ENCODE measurements at regions not wholly inside any gene's neighbourhood (a gene's known extent, or its start where the extent isn't known, plus 50 kb on each side); places are given as distances from the start of the nearest gene placed in this dataset.

- no peak overlapping the region for H2AFZ ChIP-seq (ENCODE audit: low read length)
- ChIA-PET POLR2A (no interaction called here), CTCF (ENCODE audit: low intra/inter-chr PET ratio, low total read pairs) (no interaction called here)
- no peak for FAIRE-seq
- no peak overlapping the region for H3K4me2 ChIP-seq (ENCODE audit: low read depth, low read length)
- in situ Hi-C loops (cut with HindIII; ENCODE audit: extremely low pct_ligation_motif_present, low pct_unique_long_range_greater_than_20kb), result no loop called here
- no peaks in the 10 kb centered on the region for H3K36me3 ChIP-seq (replicated peaks in 1 of 2; ENCODE audit: control insufficient read depth in 1 of 2, insufficient read depth in 2 of 2, low read length in 2 of 2)
- BruUV-seq (replicated peaks), result no TSS peak
- DNase-seq (ENCODE audit: low spot score), result no peak
- no peaks in the 10 kb centered on the region for H3K79me2 ChIP-seq (ENCODE audit: insufficient read depth, low read length)
- TF ChIP-seq EEA1 (CRISPR knock-in tag; IDR thresholded peaks at IDR 0.05; ENCODE audit: borderline replicate concordance), result no peak
- TF ChIP-seq PPARG (CRISPR knock-in tag; conservative IDR thresholded peaks at IDR 0.05), result no peak
- no peak for TF ChIP-seq TOPORS (CRISPR knock-in tag; IDR thresholded peaks at IDR 0.05)
- no peak for TF ChIP-seq LCORL (IDR thresholded peaks at IDR 0.05)
- no peak for TF ChIP-seq LCORL (CRISPR knock-in tag; IDR thresholded peaks at IDR 0.05)
- TF ChIP-seq GABPA (IDR thresholded peaks at IDR 0.05; ENCODE audit: low read depth, low read length), result no peak
- TF ChIP-seq GABPA (CRISPR knock-in tag; IDR thresholded peaks at IDR 0.05; ENCODE audit: low read depth), result no peak
- no peak for TF ChIP-seq ZBTB21 (CRISPR knock-in tag; IDR thresholded peaks at IDR 0.05)
- TF ChIP-seq IKZF1 (IDR thresholded peaks at IDR 0.05), result no peak
- no peak for TF ChIP-seq FOXA3 (CRISPR knock-in tag; IDR thresholded peaks at IDR 0.05)
- H3K4me3 ChIP-seq (replicated peaks in 1 of 3; ENCODE audit: insufficient read depth in 1 of 3, low read depth in 2 of 3, low read length in 3 of 3), result no peak overlapping the region
- H3K4me1 ChIP-seq (ENCODE audit: insufficient read depth, low read length), result no peaks in the 10 kb centered on the region
- no peak overlapping the region for H3K9ac ChIP-seq (ENCODE audit: insufficient read depth, low read depth, low read length)
- H3K9me3 ChIP-seq (ENCODE audit: low read length), result no peaks in the 10 kb centered on the region
- no peak for ATAC-seq
- intact Hi-C loops (cut with micrococcal nuclease; ENCODE audit: unreplicated experiment), result no loop called here
- no peak overlapping the region for H3K27ac ChIP-seq (ENCODE audit: extremely low read length, insufficient read depth, low read length)
- no peaks in the 10 kb centered on the region for H4K20me1 ChIP-seq (ENCODE audit: insufficient read depth, low read length)
- no peaks in the 10 kb centered on the region for H3K27me3 ChIP-seq (ENCODE audit: control insufficient read depth in 1 of 2, insufficient read depth in 2 of 2, low read length in 2 of 2)
These were observed 1439.7 kb downstream of the FSTL5 start for GRCh38 chr4:160724063-160724462.

DNA sequence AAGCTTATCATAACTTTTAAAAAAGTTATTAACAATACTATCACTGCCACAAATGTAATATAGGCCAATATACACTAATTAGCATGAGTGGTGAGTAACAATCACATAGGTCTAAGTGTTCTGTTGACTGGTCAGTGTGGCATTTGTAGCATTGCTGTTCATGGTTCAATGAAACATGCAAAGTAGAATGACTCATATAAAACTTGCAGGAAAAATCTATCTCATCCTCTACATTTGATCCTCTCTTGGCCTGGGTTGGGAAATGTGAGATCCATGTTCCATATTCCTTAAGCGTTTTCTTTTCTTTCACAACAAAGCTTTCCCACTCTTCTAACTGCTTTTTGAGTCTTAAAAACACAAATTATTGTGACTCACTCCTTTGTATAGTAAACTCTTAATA, 1418.7 kb downstream of the FSTL5 start:
- 9% methylated on average over 1 of the region's 1 CpG for WGBS (ENCODE audit: low lambda C conversion rate)
- CTCF ChIA-PET (ENCODE audit: low intra/inter-chr PET ratio, low total read pairs), result no interaction called here
- TF ChIP-seq GZF1 (CRISPR knock-in tag; IDR thresholded peaks at IDR 0.05) (no peak), ZNF616 (CRISPR knock-in tag; IDR thresholded peaks at IDR 0.05; ENCODE audit: low read depth) (no peak), TRIM22 (IDR thresholded peaks at IDR 0.05) (no peak), CREB1 (IDR thresholded peaks at IDR 0.05) (no peak), CREB1 (CRISPR knock-in tag; IDR thresholded peaks at IDR 0.05) (no peak), TP53 (CRISPR knock-in tag; conservative IDR thresholded peaks at IDR 0.05) (no peak), NR2C2 (CRISPR knock-in tag; IDR thresholded peaks at IDR 0.05; ENCODE audit: borderline replicate concordance) (no peak)
- TF ChIP-seq, protein P1, sequence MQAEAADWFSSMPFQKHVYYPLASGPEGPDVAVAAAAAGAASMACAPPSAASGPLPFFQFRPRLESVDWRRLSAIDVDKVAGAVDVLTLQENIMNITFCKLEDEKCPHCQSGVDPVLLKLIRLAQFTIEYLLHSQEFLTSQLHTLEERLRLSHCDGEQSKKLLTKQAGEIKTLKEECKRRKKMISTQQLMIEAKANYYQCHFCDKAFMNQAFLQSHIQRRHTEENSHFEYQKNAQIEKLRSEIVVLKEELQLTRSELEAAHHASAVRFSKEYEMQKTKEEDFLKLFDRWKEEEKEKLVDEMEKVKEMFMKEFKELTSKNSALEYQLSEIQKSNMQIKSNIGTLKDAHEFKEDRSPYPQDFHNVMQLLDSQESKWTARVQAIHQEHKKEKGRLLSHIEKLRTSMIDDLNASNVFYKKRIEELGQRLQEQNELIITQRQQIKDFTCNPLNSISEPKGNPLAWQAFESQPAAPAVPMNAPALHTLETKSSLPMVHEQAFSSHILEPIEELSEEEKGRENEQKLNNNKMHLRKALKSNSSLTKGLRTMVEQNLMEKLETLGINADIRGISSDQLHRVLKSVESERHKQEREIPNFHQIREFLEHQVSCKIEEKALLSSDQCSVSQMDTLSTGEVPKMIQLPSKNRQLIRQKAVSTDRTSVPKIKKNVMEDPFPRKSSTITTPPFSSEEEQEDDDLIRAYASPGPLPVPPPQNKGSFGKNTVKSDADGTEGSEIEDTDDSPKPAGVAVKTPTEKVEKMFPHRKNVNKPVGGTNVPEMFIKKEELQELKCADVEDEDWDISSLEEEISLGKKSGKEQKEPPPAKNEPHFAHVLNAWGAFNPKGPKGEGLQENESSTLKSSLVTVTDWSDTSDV (CRISPR knock-in tag; IDR thresholded peaks at IDR 0.05), result no peak
- TF ChIP-seq, protein P2, sequence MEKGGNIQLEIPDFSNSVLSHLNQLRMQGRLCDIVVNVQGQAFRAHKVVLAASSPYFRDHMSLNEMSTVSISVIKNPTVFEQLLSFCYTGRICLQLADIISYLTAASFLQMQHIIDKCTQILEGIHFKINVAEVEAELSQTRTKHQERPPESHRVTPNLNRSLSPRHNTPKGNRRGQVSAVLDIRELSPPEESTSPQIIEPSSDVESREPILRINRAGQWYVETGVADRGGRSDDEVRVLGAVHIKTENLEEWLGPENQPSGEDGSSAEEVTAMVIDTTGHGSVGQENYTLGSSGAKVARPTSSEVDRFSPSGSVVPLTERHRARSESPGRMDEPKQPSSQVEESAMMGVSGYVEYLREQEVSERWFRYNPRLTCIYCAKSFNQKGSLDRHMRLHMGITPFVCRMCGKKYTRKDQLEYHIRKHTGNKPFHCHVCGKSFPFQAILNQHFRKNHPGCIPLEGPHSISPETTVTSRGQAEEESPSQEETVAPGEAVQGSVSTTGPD (CRISPR knock-in tag; IDR thresholded peaks at IDR 0.05), result no peak

More for the DNA sequence above, 1418.7 kb downstream of the FSTL5 start:
- Histone ChIP-seq H2AFZ (ENCODE audit: low read length) (no peak overlapping the region), H3K4me2 (ENCODE audit: low read depth, low read length) (no peak overlapping the region), H3K36me3 (replicated peaks in 1 of 2; ENCODE audit: control insufficient read depth in 1 of 2, insufficient read depth in 2 of 2, low read length in 2 of 2) (no peaks in the 10 kb centered on the region), H3K9me3 (ENCODE audit: low read length) (peaks cover 5% of the 10 kb centered on the region; the same call in 1 of the 2 replicates), H3K9ac (ENCODE audit: insufficient read depth, low read depth, low read length) (no peak overlapping the region), H3K27ac (ENCODE audit: extremely low read length, insufficient read depth, low read length) (no peak overlapping the region), H4K20me1 (ENCODE audit: insufficient read depth, low read length) (no peaks in the 10 kb centered on the region), H3K4me3 (replicated peaks in 1 of 3; ENCODE audit: insufficient read depth in 1 of 3, low read depth in 2 of 3, low read length in 3 of 3) (no peak overlapping the region), H3K4me1 (ENCODE audit: insufficient read depth, low read length) (no peaks in the 10 kb centered on the region), H3K79me2 (ENCODE audit: insufficient read depth, low read length) (no peaks in the 10 kb centered on the region), H3K27me3 (ENCODE audit: control insufficient read depth in 1 of 2, insufficient read depth in 2 of 2, low read length in 2 of 2) (no peaks in the 10 kb centered on the region; a peak in 1 of 5 replicates)
- ATAC-seq (no peak), DNase-seq (ENCODE audit: low spot score) (no peak), FAIRE-seq (no peak)
- no TSS peak for BruUV-seq (replicated peaks)
- POLR2A ChIA-PET, result no interaction called here
- intact Hi-C loops (cut with micrococcal nuclease; ENCODE audit: unreplicated experiment) (no loop called here), in situ Hi-C loops (cut with HindIII; ENCODE audit: extremely low pct_ligation_motif_present, low pct_unique_long_range_greater_than_20kb) (no loop called here)
